ENCODE measurements at regions not wholly inside any gene's neighbourhood (a gene's known extent, or its start where the extent isn't known, plus 50 kb on each side); places are given as distances from the start of the nearest gene placed in this dataset.
"Not testable (repeated sequence)": the region's sequence is repeated elsewhere in the genome, so short reads cannot be mapped to it uniquely, and the experiment has no call there.

DNA sequence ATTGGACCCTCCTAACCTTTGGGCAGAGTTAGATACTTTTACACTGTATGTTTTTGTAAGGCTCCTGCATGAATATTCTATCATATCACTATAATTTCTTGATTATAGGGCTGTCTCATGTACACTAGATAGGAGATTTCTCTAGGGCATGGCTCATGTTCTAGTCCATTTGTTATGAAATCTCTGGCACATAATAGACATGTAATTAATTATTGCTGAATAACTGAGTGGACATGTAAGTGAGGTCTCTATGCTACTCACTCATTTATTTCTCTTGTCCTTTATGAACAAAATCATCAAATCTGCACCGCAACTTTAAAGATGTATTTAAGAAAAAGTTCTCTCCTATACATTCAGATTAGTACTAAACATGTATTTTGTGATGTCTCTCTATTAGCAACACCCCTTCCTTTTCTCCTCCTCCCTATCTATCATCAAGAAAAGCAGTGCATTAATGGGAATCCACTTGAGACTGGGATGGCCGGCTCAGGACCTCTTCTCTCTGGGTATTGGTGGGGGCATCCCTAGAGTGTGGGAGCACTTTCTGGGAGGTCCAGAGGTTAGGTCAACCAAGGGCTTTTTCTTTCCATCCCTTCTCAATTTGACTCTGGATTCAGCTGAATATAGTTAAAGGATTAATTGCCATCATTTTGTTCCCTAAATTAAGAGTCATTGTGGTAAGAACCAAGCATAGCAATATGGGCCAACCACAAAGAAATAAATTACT lies 168.0 kb upstream of the HMGA2 start:
- peak; percentile 89 for DNase-seq (ENCODE audit: low spot score)

DNA sequence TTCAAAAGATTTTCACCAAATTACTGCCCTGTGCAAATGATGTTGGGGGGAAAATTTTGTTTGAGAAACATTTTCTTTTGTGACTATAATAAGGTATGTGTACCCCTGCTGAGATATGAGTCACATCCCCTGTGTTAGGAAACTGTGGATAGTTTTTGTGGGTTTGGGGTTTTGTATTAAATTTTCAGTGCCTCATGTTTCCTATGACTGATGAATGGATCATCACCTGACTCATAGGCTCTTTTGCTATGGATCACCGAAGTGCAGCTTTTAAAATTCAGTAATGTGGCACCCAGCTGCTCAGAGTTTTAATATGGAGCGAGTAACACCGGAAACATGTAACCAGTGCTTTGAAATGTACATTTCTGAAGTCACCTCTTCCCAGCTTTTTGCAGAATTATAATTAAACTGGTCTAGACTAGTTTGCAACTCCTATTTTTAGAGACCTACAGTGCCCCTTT lies 167.4 kb upstream of the HMGA2 start:
- peak; percentile 100 for DNase-seq (ENCODE audit: low spot score)

DNA sequence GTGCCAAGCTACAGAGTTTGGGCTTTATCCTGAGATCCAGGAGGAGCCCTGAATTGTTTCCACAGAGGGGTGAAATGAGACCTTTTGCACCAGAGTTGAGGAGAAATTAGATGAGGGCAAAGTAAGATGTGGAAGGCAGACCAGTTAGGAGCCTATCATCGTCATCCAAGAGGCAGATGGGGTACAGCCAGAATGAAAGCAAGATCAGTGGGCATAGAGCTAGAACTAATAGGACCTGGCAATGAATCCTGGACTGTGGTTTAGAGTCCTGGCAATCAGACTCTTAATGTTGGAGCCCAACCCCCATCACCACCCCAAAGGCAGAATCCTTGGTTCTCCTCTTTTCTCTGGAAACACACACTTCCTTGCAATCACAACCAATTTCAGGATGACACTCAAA lies 166.6 kb upstream of the HMGA2 start:
- peak; percentile 80 for DNase-seq (ENCODE audit: low spot score)

DNA sequence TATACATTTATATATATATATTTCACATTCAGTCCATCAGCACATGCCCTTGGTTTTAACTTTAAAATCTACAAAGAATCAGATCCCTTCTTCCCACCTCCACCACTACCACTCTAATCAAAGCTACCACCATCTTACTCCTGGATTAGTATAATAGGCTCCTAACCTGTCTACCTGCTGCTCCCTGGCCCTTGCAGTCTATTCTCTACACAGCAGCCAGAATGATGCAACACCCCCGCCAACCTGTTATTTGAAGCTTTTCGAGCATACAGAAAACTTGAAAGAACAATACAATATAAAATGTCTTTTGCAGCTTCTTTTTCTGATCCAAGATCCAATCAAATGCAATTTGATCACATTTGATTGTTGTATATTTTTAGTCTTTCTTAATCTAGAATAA lies 165.9 kb upstream of the HMGA2 start:
- no peak for DNase-seq (ENCODE audit: low spot score)

DNA sequence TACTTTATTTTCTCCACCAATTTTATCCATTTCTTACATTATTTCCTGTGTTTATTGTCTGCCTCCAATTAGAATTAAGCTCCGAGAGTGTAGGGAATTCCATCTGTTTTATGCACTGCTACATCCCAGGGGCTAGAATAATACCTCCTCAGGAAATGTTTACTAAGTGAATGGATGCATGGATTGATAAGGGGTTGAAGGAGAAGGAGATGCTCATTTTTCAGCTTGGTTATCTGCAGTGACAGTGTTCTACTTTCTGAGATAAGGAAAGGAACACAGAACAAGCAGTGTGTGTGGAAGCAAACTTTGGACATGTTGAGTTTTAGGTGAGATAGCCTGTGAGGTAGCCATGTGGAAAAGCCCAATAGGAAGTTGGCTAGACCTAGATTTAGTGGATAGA lies 164.6 kb upstream of the HMGA2 start:
- no peak for DNase-seq (ENCODE audit: low spot score)

DNA sequence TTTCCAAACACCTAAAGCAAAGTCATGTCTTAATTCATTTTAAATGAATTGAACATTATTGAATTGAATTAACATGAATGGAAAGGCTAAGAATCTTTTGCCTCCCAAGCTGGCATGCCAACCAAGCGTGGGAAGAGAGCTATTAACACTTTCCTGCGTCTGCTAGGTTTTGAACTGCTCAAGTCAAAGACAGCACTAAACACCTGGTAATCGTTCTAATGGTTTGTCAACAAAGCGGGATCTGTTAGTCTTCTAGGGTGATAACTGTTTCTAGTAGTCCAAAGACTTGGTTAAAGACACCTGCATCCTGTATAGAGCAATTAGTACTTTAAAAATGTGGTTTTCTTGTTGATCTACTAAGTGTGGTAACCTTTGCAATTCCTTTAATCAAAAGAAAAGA lies 164.2 kb upstream of the HMGA2 start:
- no peak for DNase-seq (ENCODE audit: low spot score)

DNA sequence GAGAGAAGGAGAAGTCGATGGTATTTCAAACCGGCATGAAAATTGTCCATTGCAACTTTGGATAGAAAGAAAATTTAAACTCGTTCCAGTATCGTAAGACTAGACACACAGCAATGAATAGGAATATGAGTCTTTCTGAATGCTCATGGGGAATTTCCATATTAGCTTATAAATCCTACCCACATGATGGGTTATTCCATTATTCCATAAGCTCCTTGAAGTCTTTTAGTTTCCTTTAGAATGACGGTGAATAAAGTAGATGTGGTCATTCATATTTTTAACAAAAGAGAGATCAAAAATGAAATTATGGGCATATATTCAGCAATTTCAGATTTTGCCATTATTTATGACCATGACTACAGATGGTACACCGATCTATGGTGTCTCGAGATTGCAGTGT lies 163.4 kb upstream of the HMGA2 start:
- no peak for DNase-seq (ENCODE audit: low spot score)

DNA sequence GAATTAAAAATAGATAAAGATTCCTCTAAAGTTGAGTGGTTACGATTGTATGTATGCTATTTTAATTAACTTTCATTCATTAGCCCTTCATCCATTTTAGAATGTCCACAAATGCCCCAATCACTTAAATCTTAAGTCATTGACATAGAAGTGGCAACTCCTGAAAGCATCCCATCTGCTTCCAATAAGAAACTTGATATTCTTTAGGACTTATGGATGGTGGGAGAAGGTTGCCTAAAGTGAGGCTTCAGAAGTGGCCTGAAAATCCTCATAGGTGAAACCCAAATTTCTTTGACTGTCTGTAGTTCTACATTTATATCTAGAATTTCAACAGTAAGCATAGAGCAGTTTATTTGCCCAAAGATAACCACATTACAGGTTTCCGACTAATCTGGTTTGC lies 161.7 kb upstream of the HMGA2 start:
- DNase-seq (ENCODE audit: low spot score) = no peak

DNA sequence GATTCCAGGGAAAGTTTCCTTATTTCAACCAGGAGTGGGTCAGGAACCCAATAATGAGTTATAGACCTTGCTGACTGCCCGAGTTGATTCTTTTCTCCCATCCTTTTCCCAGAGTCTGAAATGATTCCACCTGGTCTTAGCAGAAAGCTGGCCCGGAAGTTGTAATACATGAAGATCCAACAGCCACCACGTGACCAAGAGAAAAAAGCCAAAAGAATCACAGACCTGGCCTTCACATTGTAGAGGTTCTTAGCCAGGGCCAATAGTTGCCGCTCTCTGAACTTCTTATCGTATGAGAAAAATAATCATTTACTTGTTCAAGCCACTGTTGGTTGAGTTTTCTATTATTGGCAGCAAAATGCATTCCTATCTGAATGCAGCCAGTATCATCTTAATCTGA lies 161.2 kb upstream of the HMGA2 start:
- peak; percentile 80 for DNase-seq (ENCODE audit: low spot score)

DNA sequence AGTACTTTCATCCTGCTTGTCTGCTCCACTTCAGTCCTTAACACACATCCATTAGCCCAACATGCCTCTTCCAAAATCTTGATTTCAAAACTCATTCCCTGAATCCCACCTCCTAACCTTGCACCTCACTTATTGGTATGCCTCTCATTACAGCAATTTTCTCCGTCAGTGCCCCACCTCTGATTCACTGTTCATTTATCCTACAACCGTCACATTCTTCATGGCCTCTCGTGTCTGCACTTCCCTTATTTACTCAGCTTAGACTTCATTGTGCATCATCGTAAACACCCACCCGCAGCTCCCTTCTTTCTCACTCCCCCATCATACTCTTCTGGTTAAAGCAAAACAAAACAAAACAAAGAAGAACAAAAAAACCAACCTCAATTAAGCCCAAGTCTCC lies 160.6 kb upstream of the HMGA2 start:
- peak; percentile 96 for DNase-seq (ENCODE audit: low spot score)

DNA sequence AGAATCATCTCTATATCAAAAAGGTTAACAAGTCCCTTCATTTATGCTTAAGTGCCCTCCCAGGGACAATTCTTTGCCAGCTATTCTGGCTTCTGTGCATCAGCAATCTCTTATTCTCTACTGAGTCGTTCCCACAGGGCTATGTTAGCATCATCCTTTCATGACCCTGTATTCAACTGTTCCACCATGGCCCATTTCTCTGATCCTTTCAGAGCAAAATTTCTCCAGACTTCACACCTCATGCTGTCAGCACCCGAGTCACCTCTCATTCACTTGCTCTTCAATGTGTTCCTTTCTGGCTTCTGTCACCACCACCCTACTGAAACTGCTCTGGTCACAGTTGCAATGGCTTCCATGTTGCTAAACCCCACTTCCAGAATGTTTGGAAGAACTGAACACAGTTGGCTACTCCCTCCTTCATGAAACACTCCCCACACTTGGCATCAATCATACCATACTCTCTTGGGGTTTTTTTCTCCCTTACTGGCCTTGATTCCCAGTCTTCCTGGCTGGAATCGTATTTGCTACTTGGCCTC lies 159.5 kb upstream of the HMGA2 start:
- DNase-seq (ENCODE audit: low spot score) = no peak

DNA sequence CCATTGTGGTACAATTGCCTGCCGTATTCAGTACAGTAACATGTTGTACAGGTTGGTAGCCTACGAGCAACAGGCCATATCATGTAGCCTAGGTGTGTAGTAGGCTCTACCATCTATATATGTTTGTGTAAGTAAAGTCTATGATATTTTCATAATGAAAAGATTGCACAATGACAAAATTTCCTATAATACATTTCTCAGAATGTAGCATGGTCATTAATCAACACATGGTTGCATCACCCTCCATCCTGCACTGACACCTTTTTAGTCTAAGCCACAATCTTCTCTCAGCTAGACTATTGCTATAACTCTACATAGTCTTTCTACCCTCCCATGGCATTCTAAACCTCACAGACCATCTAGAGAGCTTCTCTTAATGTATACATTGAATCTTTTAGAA lies 158.5 kb upstream of the HMGA2 start:
- no peak for DNase-seq (ENCODE audit: low spot score)

DNA sequence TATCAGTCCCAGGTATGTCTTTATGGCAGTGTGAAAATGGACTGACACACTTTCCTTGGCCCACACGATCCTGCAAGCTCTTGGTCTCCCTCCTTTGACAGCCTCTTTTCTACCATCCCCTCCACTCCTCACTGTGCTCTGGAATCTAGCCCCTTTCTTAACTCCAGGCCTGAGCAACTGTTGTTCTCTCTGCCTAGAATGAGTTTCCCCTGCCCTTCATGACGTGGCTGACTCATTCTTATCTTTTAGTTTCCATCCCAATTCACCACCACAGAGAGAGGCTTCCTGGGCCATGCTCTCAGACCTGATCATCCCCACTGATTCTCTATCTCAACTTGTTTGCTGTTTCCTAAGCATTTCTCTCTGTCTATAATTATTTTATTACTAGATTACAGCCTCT lies 157.4 kb upstream of the HMGA2 start:
- DNase-seq (ENCODE audit: low spot score) = no peak

DNA sequence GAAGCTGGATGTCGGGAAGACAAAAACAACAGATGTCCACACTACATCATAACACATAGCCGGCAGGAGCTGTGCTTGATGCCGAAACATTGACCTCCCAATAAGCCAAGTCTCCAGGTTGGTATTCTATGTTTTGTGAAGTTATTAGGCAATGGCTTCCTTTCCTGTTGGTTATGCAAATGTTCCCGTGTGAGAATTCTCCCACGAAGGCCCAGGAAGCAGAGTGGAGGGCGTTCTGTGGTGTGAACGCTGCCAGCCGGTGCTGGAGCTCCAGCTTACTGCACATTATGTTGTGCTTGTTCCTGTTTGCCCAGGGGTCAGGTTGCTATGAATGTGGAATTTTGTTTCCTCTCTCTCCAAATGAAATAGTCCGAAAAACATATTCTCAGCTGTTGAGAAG lies 156.4 kb upstream of the HMGA2 start:
- no peak for DNase-seq (ENCODE audit: low spot score)

DNA sequence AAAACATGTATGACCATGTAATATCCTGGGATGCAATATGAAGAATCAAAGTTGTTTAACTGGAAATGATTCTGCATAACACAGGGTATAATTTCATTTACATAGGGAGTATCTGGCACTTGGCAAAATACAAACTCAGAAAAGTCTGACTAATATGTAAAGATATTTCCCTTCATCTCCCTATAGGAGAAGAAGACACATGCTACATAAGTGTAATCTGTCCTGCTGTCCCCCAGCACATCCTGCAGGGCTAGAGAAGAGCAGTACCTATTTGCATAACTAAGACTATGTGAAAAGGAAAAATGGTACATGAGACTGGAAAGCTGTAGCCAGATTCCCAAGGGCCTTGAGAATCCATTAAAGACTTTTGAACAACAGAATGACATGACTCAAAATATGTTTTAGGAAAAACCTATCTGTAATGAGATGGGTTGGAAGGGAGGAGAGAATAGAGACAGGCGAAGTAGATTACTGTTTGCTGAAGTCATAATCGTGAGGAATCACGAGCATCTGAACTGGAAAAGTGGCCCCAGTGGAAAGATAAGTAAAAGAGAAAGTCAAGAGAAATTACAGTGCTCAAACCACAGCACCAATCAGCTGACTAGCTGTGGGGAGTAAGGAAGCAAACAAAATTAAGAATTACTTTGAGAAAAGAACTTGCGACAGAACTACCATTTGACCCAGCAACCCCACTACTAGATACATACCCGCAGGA lies 155.1 kb upstream of the HMGA2 start:
- peak; percentile 61 for DNase-seq (ENCODE audit: low spot score)

DNA sequence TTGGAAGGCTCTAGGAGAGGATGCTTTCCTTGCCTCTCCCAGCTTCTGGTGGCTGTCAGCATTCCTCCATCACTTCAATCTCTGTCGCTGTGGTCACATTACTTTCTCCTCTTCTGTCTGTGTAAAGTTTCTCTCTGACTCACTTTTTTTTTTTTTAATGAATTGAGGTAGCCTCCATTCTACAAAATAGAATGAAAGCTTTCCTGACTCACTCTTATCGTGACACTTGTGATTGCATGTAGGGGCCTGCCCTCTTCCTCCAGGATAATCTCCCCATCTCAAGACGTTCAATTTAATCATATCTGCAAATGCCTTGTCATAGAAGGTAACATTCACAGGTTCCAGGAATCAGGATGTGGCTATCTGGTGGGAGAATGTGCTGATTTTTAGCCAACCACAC lies 153.5 kb upstream of the HMGA2 start:
- peak; percentile 58 for DNase-seq (ENCODE audit: low spot score)

DNA sequence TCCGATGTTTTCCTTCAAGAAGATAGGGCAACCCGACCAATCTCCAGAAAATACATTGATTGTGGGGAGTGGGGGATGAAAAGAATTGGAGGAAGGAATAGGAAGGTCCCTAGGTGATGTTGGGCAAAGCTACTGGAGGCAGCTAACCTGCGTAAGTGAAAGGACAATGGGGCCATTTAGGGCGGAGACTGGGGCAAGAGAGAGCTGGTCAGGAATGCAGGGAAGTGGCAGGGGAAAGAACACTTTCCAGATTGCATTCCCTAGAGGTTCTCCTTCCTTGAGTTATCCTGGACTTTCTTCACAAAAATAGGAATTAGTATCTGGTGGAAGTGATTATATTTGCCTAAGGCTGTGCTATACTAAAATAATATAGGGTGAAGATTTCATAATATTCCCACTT lies 151.8 kb upstream of the HMGA2 start:
- no peak for DNase-seq (ENCODE audit: low spot score)

DNA sequence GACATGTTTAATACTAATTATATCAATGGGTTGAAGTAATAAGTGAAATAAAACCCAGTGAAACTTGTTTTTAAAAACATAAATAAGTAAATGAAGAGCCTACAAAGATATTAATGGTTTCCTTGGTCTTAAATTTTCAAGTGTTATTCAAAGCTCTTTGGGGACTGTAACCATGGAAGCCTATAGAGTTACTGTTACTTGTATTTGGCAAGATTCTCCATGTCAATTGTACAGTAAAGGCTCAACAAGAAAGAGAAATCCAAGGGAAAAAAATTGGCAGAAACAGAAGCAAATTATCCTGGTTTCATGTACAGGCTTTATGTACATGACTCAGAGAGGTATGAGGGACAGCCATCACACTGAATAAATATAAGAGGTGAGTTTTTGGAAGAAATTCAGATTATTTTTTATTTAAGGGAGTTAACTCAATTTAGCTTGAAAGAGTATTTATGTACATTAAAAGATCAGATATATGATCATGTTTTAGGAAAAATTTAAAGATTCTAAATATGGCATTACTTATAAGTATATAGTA lies 151.1 kb upstream of the HMGA2 start:
- no peak for DNase-seq (ENCODE audit: low spot score)

DNA sequence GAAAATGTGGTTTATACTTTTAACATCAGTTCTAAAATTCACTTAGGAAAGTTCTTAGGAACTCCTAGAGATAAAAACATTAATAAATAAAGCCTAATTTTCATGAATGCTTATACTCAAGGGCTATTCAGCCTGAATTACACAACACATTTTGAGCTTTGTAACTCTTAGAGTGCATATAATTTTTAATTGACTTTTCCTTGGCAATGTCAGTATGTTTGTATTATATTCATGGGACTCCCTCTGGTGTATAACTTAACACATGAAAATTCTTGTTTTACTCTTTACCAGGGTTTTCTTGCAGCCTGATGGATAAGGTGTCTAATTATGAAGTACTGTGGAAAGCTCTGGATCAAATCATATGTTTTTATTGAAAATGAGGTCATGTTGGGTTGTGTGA lies 150.6 kb upstream of the HMGA2 start:
- DNase-seq (ENCODE audit: low spot score) = peak; percentile 58

DNA sequence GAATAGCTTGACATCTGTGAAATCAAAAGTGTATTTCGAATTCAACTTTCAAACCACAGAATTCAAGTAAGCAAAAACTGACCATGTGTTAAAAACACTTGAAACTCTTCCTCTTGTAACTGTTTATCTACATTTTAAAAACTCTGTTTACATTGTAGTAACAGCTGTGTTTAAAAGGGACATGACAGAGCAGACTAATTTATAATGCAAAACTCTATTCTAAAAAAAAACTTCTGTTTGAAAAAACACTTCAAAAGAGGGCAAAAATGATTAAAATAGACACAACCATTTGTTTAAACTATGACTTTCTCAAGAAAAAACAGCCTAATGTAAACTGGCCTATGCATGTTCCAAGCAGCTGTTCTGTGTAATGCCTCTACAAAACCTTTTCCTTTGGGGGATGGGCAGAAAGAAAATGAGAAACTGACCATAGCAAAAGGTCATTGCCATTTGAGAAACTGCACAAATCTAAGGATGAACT lies 149.1 kb upstream of the HMGA2 start:
- DNase-seq (ENCODE audit: low spot score) = no peak

DNA sequence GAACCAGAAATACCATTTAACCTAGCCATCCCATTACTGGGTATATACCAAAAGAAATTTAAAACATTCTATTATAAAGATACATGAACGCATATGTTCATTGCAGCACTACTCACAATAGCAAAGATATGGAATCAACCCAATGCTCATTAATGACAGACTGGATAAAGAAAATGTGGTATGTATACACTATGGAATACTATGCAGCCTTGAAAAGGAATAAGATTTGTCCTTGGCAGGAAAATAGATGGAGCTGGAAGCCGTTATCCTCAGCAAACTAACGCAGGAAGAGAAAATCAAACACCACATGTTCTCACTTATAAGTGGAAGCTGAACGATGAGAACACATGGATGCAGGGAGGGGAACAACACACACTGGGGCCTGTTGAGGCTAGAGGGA lies 146.1 kb upstream of the HMGA2 start:
- not testable (repeated sequence) for DNase-seq (ENCODE audit: low spot score)

DNA sequence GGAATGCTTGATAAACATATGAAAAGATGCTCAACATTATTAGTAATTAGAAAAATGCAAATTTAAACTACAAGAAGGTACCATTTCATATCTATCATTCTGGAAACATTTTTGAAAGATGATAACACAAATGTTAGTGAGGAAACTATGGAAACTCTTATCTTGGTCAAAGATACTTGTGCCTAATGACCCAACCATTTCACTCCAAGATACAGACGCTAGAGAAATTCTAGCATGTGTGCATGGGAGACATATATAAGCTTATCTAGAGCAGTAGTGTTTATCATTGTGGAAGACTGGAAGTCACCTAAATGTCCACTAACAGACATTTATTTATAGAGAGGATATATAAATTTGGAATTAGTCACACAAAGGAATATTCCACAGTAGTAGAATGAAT lies 143.1 kb upstream of the HMGA2 start:
- DNase-seq (ENCODE audit: low spot score) = no peak

DNA sequence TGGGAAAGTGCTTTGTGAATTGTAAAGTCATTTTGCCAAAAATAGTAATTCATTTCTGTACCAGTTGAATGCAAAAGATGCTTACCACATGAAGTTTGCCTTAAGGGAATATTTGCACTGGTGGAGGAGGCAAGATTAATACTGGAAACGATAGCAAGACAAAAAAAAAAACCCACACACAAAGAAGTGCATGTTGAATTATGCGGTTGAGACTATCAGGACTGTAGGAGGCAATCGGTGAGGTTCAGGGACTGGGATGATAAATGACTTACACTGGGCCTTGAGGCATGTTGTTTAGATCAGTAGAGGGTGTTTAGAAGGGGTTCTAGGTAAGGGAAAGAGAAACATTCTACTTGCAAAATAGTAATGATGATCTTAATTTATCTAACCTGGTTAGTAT lies 142.2 kb upstream of the HMGA2 start:
- DNase-seq (ENCODE audit: low spot score) = no peak

All from RKO (cell line).